MM.1S (cell line): ENCODE measurements at regions not wholly inside any gene's neighbourhood (a gene's known extent, or its start where the extent isn't known, plus 50 kb on each side); places are given as distances from the start of the nearest gene placed in this dataset.

Source experiments
- EZH2phosphoT487 ChIP-seq: fragments of 300-600 bp; sonication (generic); IDR thresholded peaks from 2 replicates; pipeline ENCODE4 v1.6.1; 2018; ENCODE audit warnings: antibody characterized with exemption, low read length
- TF ChIP-seq, protein P1 (sequence below): fragments of 300-600 bp; sonication (generic); IDR thresholded peaks from 2 replicates; pipeline ENCODE4 v1.5.1; 2016; ENCODE audit warnings: antibody characterized with exemption, low read length, mixed read lengths

DNA sequence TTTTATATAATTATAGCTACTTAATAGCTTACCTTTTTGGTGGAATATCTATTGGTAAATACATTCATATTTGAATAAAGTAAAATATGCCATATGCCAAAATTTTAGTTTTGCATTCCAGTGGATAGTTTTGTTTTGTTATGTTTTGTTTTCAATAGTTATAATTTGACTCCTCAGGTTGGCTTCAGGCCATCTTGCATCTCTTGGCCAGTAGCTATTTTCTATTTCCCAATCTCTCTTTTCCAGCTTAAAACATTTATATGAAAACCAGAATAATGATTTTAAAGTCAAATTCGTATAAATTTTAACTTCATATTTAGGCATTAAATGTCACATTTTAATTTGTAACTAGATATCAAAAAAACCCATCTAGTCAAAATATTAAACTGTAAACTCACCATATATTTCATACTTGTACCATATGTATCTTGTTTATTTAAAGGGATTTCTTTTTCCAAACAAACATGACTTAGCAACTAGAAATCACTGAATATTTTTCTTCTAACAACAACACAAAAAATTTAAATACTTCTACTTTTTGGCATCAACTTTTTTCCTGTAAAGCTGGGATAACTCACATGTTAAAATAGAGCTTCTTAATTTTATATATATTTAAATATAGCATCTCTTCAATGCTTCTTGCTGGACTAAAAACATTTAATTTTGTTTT, 1209.6 kb downstream of the PCDH7 start:
- TF ChIP-seq, protein P1, sequence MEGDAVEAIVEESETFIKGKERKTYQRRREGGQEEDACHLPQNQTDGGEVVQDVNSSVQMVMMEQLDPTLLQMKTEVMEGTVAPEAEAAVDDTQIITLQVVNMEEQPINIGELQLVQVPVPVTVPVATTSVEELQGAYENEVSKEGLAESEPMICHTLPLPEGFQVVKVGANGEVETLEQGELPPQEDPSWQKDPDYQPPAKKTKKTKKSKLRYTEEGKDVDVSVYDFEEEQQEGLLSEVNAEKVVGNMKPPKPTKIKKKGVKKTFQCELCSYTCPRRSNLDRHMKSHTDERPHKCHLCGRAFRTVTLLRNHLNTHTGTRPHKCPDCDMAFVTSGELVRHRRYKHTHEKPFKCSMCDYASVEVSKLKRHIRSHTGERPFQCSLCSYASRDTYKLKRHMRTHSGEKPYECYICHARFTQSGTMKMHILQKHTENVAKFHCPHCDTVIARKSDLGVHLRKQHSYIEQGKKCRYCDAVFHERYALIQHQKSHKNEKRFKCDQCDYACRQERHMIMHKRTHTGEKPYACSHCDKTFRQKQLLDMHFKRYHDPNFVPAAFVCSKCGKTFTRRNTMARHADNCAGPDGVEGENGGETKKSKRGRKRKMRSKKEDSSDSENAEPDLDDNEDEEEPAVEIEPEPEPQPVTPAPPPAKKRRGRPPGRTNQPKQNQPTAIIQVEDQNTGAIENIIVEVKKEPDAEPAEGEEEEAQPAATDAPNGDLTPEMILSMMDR, result no peak
- TF ChIP-seq EZH2phosphoT487, result no peak
